ENCODE measurements at regions not wholly inside any gene's neighbourhood (a gene's known extent, or its start where the extent isn't known, plus 50 kb on each side); places are given as distances from the start of the nearest gene placed in this dataset.

DNA sequence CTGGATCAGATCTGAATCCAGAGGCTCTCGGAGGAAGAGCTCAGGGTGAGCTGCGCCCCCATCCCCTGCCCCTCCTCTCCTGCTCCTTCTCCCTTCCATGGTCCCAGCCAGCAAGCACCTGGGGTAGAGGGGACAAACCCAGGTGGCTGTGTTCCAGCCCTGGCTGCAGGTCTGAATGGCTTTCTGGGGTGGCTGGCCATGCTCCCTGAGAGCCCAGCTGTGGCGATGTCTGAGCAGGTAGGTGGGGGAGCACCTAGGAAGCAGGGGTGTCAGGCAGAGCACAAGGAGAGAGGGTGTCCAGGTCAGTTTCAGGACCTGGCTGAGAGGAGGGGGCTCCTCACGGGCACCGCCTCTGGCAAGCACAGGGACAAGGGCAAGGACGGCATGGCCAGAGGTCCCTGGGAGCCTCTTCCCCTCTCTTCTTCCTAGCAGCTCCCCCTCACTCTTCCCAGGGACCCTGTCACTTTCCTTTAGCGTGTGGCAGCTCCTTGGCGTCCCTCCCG lies 310.0 kb downstream of the SEC14L1 start:
- no peak for DNase-seq

GRCh38 chr17:77451245-77451893 lies 310.6 kb downstream of the SEC14L1 start:
- peak; percentile 86 for DNase-seq

DNA sequence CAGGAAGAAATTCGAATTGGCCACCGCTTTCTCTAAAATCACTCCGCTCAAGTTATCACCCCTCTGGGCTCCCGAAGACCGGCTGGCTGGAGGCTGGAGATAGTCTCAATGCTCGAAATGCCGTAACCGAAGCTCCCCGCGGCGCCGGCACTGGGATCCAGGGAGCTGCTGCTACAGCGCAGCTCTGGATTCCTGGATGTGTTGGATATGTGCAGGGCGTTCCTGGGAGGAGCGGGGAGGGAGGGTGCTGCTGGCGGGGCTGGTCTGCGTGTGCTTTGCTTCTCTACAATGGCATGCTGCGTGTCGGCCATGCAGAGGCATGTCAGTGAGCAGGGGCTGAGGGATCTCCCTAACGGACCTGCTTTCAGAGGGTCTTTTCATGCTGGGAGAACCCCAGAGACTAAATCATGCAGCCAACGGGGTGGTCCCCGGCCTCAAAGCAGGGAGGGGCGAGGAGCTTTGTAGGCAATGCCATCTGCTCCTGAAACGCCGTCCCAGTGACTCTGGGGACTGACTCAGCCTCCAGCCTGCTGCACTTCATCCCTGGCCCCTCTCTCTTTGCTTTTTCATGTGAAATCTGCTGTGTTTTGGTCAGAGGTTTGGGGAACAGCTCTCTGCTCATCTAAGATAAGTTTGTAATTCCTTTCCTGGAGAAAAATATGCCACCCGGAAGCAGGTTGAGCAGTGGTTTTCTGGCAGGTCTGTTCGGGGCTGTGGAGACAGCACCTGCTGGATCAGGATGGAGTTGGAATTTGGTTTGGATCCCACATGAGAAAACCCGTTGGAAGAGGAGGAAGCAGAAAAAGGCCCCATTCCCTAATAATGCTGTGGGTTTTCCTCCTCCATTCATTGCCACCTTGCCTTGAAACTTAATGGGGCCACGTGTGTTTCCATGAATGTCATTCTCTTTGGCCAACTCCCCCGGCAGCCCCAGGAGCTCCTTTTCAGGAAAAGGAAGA lies 311.4 kb downstream of the SEC14L1 start:
- peak; percentile 84 for DNase-seq

DNA sequence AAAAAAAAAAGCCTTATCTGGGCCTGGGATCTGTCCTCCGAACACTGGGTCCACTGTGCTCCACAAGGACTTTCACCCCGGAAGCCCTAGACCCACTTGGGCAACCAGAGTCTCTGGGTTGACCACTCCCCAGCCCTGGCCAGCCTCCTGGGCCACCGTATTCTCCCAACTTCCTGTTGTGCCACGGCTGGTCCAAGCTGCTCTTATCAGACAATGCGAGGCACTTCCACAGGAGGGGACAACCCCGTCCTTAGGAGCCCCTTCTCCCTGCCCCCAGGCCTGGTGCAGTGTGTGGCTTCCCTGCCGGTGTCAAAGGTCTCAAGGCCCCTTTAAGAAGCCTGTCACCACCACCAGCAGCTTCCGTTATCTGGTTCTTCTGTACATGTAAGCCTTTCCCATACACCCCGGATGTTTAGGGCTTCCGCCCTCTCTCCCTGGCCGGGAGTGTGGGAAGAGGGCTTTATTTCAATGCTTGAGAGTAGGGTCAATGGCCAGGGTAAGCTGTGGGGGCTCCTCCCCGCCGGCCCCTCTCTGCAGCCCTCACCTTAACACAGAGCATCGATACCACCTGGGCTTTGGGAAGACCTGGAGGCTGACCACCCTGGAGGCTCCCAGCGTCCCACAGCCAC lies 313.0 kb downstream of the SEC14L1 start:
- DNase-seq = no peak

DNA sequence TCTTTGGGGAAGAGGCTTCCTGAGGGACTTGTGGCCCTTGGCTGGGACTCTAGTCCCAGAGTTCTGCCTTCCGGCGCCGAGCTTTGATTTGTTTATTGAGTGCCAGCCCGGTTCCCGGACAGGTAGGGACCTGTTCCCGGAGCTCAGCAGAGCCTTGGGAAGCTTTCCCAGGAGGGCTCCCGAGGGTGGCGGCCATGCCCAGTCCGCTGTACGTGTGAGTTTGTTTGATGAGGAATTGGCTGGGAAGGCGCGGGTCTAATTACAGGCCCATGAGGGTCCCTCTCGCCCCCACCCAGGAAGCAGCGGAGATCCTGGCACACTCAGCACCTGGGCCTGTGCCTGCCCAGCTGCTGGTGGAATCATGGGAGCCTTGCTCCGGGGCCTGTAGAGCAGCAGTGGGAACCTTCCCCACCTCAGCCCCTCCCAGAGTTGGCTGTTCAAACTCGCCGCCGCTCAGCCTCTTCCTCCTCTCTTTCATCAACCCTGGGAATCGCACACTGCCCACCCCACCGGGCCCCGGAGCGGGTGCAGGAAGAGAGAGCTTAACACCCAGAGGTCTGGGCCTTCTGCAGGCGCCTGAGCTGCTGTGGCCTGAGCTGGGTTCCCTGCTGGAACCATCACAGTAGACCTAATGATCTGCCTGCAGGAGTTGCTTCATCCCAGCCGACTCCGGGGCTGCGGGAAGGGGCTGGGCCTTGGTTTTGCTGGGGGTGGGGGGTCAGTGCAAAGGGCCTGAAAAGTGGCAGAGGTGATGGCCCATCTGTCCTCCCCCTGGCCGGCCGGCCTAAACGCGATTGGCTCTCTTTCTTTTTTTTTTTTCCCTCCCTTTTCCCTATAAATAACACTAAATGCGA lies 313.7 kb downstream of the SEC14L1 start:
- no peak for DNase-seq

DNA sequence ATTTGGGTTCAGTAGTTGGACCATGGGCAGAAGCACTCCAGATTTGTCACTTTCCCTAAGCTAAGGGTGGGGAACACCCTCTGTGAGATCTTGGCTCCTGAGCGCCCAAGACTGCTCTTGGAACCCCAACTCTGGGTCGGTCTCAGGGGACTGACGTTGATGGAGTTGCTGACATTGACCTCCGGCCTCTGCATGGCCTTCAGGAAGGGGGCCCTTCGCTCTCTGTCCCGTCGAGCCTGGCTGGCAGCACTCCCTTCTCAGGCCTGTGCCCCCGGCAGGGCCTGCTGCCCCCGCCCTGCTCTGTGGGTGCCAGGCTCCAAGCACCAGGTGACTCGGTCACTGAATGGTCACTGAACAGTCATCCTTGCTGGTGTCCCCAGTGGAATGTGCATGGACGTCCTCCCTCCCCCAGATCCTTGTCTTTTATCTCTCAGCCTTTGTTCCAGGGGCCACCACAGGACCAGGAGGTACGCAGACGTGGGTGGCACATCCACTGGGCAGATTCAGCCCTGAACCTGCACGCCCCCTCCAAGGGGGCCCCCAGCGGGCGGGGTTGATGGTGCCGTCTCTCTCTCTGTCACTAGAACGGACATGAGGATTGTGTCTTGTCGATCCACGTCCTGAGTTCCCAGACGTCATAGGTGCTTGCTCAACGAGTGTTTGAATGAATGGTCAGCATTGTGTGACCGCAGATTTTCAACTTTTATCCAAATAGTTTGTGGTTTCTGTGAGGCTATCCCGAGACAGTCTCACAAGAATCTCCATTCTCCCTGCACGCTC lies 314.5 kb downstream of the SEC14L1 start:
- DNase-seq = no peak

- DNase-seq = no peak
Measured at GRCh38 chr17:77455891-77456260, 315.1 kb downstream of the SEC14L1 start.

DNA sequence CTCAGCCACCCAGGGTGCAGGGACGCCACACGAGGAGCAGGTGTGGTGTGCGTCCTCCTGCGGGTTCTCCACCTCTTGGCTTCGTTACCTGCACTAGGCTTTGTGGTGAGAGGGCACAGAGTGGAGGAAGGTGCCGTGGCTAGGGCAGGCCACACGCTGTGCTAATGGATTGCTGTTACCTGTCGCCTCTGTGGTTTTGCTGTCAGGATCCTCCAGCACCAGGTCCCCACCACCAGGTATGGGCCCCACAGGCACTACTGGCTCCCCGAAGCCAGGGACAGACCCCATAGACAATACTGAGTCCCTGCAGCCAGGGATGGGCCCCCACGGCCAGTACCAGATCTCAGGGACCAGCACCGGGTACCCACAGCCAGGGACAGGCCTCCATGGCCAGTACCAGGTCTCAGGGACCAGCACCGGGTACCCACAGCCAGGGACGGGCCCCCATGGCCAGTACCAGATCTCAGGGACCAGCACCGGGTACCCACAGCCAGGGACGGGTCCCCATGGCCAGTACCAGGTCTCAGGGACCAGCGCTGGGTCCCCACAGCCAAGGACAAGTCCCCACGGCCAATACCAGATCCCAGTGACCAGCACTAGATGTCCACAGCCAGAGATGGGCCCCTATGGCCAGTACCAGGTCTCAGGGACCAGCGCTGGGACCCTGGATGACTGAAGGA lies 315.6 kb downstream of the SEC14L1 start:
- DNase-seq = no peak

DNA sequence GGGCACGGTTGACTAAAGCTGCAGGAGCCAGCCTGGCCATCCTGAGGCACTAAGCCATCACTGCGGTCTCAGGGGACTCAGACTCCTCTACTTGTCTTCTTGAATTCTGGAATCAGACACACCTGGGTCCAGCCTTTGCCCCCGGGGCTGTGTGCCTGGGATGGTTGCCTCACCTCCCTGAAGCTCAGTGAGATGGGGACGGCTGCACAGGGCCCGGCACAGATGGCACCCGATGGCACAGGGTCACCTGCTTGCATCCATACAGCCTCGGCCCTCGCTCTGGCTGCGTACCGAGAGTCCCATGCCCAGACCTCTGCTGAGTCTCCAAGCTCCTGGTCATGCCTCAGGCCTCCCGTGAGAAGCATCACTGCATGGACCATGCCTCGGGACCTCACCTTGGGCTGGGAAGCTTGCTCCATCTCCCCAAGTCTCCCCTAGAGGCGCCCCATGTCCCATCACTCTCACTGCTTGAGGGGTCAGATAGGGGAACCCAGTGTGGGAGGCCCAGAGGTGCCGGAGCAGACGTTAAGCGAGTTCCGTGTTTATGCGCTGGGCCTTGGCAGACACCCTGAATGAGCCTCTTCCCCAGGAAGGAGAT lies 316.3 kb downstream of the SEC14L1 start:
- DNase-seq = peak; percentile 15

GRCh38 chr17:77457572-77458201 lies 316.9 kb downstream of the SEC14L1 start:
- no peak for DNase-seq

DNA sequence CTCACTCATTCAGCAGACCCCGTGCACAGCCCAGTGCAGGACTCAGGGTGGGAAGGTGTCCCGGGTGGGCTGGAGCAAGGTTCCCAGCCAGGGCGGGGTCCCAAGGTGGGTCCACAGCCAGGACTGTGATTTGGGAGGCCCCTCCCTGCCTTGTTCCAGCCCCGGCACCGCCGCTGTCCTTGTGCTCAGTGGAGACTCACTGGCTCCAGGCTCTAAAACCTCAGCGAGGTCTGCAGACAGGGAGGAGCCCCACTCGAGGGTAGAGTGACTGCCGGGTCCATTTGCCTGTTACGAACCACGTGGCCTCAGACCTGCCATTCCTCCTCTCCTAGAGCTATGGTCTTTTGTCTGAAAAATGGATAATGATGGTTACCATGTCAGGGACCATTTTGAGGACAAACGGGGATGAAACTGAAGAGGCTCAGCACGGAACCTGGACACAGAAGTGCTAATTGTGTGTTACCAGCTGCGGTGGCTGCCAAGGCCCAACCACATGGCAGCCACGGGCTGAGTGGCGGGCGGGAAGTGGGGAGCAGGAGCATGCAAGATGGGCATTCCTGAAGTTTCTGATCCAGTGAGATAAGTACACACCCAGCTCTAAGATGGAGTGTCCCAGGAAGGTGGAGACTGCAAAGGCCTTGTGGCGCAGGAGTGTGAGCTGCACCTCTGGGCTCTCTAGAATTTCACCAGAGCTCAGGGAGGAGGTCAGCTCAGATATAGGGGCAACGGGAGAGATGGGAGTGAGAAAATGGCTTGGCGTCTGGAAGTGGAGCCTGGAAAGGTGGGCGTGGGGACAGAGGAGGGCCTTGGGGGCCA lies 317.6 kb downstream of the SEC14L1 start:
- peak; percentile 41 for DNase-seq

GRCh38 chr17:77459018-77459755 lies 318.4 kb downstream of the SEC14L1 start:
- peak; percentile 19 for DNase-seq

- peak; percentile 32 for DNase-seq
Measured at GRCh38 chr17:77460514-77461046, 319.8 kb downstream of the SEC14L1 start.

- DNase-seq = no peak
Measured at GRCh38 chr17:77461277-77462057, 320.7 kb downstream of the SEC14L1 start.

GRCh38 chr17:77462090-77462489 lies 321.3 kb downstream of the SEC14L1 start:
- DNase-seq = no peak

DNA sequence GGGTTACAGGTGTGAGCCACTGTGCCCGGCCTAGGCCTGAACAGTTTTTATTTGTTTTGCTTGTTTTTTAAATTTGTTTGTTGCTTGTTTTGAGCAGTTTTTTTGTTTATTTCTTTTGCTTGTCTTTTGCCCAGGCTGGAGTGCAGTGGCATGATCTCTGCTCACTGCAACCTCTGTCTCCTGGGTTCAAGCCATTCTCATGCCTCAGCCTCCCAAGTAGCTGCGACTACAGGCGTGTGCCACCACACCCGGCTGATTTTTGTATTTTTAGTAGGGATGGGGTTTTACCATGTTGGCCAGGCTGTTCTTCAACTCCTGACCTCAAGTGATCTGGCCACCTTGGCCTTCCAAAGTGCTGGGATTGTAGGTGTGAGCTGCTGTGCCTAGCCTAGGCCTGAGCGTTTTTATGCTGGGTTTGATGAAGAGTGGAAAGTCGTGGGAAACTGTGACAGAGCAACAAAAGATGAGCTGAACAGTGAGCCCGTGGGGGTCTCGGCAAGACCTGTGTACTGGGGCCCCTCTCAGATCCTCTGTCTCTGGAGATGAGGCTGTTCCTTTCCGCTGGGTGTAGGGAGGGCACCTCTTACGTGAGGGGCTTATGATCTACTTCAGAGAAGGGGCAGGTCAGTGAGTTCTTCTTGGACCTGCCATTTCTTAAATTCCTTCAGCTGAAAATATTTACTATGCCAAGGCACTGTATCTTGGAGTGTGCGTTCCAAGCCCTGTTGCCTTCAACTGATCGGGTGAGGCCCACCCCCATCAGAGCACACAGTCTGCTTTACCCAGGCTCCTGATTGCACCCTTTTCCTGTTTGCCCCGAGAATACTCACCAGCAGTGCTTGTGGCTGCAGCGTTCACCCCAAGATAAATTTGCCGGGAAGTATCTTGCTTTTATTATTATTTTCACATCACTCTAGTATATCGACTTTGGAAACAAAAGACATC lies 322.1 kb downstream of the SEC14L1 start:
- peak; percentile 18 for DNase-seq
